Medulla oblongata (tissue), 1 donor: ENCODE measurements at regions not wholly inside any gene's neighbourhood (a gene's known extent, or its start where the extent isn't known, plus 50 kb on each side); places are given as distances from the start of the nearest gene placed in this dataset.
A peak's percentile ranks its signal among the peaks of the same experiment; 100 is the strongest.

Experiments used
- DNase-seq: peaks from one replicate; pipeline ENCODE4 v3.0.0-alpha.2; 2015; ENCODE audit errors: extremely low spot score

DNA sequence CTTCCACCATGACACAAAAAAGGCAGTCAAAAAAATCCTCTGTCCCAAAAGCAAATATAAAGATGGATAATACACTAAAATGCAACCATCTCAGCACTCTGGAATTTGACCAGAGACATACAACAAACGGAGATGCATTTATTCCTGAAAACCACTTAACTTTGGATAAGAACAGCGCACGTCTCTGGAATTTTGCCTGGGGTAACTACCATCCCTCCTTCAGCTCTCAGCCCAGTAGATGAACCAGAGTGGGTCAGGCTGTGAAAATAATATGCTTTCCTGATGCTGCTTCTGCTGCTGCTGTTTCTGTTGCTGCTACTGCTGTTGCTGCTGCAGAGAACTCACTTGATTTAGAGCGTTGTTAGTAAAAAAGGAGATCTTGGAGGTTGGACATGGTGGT is 133.8 kb upstream of the ACVR2A start:
- no peak for DNase-seq

DNA sequence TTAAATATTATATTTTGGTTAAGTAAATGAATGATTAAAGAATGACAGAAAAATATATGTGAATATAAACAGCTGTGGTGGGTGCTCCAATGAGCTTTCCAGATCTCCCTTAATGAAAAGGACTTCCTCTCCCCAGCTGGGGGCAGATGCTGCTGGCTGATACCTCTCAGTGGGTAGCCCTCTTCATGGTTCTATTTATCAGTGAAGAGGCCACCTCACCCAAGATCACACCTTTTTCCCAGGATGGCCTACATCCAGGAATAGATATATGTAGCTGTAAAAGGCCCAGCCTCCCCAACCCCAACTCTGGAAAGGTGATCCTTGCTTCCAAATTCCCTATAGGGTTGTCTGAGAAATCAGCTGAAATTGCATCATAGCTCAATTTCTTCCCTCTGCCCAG is 135.2 kb upstream of the ACVR2A start:
- DNase-seq: no peak

- no peak for DNase-seq
Measured at GRCh38 chr2:147703171-147703570, 141.7 kb upstream of the ACVR2A start.

DNA sequence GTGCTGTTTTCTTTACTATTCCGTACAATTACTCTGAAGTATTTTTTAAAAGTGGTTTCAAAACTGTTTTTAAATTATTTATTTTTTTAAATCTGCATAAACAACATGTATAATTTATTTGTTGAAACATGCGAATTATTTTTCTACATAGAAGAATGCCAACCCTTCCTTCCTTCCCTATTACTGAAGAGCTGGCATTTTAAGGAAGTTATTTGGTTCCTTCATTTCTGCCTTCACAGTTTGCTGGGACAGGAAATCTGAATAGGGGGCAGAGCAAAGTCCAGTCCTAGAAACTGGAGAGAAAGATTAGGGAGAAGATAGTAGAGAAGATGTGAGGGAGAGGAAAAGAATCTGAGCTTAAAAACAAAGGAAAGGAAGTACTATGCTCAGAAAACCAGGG is 146.7 kb upstream of the ACVR2A start:
- no peak for DNase-seq

DNA sequence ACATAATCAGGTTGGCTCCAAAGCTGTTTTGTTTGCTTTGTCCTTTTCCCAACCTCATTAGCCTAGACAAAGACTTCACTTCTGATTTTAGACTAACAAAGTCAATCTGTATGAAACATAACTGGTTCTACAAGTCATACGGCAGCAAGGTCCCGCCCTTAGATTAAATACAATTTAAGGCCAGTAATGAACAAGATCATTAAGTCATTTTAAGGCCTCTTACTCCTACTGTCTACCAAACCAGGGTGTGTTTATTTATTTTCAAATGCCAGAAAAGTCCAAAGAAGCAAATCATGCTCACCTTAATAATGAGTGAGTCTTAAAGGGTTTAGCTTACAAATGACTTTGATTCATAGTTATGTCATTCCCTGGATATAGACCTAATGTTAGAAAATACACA is 148.4 kb upstream of the ACVR2A start:
- no peak for DNase-seq

- DNase-seq: peak; percentile 62
Measured at GRCh38 chr2:147689220-147689909, 155.5 kb upstream of the ACVR2A start.

GRCh38 chr2:147688242-147688641 is 156.6 kb upstream of the ACVR2A start:
- DNase-seq: no peak

GRCh38 chr2:147686365-147686764 is 158.5 kb upstream of the ACVR2A start:
- no peak for DNase-seq

DNA sequence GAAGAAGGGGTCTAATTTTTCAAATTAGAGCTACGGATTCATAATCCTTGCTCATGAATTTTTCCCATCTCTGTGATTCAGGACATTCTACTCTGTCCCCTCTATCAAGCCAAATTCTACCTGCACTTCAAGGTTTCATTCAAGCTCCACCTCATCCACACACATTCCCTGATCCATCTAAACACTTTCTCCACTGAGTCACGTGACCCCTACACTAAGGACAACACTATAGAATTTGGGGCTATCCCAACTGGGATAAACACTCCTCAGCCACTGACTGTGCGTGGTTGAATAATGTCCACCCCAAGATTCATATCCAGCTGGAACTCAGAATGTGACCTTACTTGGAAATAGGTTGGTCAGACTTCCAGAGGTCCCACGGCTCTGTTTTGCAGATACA is 159.9 kb upstream of the ACVR2A start:
- no peak for DNase-seq

DNA sequence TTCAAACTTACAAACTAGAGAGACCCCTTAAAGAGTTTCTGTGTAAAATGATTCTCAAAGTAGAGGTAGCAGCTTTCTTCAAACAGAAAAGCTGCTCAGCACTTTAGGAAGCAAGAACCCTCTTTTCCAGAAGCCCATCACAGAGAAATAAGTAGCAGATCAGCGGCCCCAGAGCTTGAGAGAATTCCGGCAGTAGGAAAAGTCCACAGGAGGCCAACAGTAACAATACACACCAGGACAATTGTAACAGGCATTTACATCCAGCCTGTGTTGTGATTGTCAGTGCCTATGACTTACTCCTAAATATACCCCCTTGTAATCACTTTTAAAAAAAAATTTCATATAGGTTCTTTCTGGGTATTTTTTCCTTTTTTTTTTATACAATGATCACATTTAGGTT is 161.4 kb upstream of the ACVR2A start:
- DNase-seq: no peak

- DNase-seq: no peak
Measured at GRCh38 chr2:147681093-147681492, 163.7 kb upstream of the ACVR2A start.

- DNase-seq: no peak
Measured at GRCh38 chr2:147679955-147680531, 164.8 kb upstream of the ACVR2A start.

DNA sequence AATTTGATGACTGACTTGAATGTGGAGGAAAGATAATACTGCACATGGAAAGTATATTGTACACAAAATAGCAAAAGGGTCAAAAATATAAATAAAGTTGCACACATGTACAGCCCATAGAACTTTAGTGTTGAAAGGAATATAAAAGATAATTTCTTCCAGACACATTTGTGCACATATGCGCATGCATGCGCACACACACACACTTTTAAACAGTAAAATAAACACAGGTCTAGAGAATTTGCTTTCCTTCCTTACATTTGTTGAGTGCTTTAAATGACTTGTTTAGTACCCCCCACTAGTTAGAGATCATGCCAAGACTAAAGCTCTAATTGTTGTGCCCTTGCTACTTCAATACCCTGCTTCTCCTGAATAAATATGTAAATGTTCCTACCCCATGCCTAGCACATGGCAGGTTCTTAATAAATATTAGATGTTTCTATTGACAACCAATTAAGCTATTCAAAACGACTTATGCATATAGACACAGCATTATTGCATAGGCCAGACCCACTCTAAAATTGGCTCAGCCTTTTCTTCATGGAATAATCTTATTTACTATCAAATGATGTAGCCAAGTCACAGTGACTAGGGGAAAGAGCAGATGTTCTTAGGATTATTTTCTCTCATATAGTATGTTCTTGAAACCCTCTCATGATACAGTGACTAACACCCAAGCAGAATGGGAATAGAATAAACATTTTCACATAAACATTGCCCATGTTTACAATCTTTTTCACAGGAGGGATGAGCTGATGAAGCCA is 165.5 kb upstream of the ACVR2A start:
- no peak for DNase-seq

- peak; percentile 40 for DNase-seq
Measured at GRCh38 chr2:147665105-147665504, 179.7 kb upstream of the ACVR2A start.

DNA sequence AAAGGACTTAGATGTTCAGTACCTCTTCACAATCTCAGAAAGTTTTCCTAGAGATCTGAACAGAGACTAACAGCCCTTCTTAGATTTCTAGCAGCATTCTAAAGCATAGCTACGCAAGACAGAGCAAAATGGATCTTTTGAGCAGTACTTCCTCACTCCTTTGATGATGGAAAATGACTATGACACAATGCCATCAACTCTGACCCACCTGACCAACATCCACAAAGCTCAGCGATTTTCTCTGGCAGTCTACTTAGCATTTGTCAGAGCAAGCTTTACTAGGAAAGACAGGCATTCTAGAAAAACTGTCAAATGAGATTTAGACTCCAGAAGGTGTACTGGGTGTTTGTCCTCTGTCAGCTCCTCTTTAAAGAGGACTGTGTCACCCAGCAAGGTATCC is 180.9 kb upstream of the ACVR2A start:
- no peak for DNase-seq

- DNase-seq: peak; percentile 10
Measured at GRCh38 chr2:147663153-147663961, 181.5 kb upstream of the ACVR2A start.

GRCh38 chr2:147662221-147662620 is 182.6 kb upstream of the ACVR2A start:
- DNase-seq: no peak

DNA sequence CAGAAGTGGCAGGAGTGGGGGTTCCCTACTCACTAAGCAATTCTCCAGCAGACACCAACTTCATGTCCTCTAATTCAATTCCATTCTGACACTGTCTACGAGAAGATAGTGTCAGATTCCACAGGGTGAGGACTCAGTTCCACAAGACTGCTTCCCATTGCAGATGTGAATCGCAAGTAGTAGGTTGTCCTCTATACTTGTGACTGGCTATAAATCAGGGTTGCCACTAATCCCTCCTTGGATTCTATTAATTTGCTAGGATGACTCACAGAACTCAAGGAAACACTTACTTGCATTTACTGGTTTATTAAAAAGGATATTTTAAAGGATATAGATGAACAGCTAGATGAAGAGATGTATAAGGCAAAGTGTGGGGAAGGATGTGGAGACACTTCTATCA is 184.1 kb upstream of the ACVR2A start:
- DNase-seq: no peak

DNA sequence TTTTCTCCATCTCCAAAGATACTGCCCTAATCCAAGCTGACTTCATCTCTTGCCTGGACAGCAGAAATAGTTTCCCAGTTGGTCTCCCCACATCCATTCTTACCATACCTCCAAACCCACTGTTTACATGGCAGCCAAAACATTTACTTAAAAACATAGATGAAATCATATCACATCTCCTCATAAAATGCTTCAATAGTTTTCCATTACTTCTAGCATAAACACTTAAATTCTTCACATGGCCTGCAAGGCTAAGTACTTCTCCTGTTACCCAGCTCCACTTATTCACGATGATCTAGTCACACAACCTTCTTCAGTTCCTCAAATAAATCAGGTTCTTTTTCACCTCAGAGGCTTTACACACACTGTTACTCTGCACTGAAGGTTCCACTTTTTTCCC is 185.8 kb upstream of the ACVR2A start:
- no peak for DNase-seq

GRCh38 chr2:147657086-147658000 is 187.5 kb upstream of the ACVR2A start:
- no peak for DNase-seq

DNA sequence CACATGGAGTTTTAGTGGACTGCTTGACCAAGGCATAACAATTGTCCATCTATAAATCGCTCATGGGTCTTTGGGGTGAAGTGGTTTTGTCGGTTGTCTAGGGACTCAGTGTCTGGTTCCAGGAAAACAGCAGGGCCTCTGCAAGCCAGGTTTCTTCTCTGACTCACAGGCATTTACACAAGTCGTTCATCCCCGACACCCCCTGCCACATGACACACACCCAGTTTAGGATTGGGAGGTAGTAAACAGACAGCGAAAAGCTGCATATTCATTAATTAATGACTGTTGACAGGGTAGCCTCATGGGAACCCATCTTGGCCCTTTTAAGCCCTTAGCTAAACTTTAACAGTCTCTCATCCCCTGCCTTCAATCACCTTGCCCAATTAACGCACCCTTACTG is 194.8 kb upstream of the ACVR2A start:
- no peak for DNase-seq
